GM12878 (cell line): ENCODE measurements at regions not wholly inside any gene's neighbourhood (a gene's known extent, or its start where the extent isn't known, plus 50 kb on each side); places are given as distances from the start of the nearest gene placed in this dataset.

Experiments used
- ATAC-seq: fragments of 200-7000 bp; cut with Tn5 transposase; 3 replicates; pipeline ENCODE4 v1.9.1; 2020; ENCODE audit warnings: mild to moderate bottlenecking, moderate library complexity
- BruUV-seq: library from RNA; stranded (reverse); fragments of 400-500 nt; replicated peaks from 2 replicates; lab custom pipeline; 2021; lab: Mats Ljungman, UMichigan
- CTCF ChIA-PET: fragments of 300-600 bp; sonication (Branson Sonifier 250); formaldehyde crosslinking; extraction: SDS; loops from one replicate; lab custom pipeline; 2021; ENCODE audit warnings: inconsistent platforms; lab: Yijun Ruan, JAX
- POLR2A ChIA-PET: fragments of 350-600 bp; formaldehyde crosslinking; extraction: SDS; loops from one replicate; lab custom pipeline; 2021; ENCODE audit warnings: inconsistent platforms; lab: Charles Lee
- RAD21 ChIA-PET: fragments of 300-600 bp; sonication (Branson Sonifier 250); formaldehyde crosslinking; loops from one replicate; lab custom pipeline; 2023; ENCODE audit warnings: antibody characterized with exemption; ENCODE audit not compliant: unreplicated experiment; lab: Charles Lee
- SMC1A ChIA-PET: fragments of 300-600 bp; sonication (Branson Sonifier 250); formaldehyde crosslinking; loops from one replicate; lab custom pipeline; 2023; ENCODE audit not compliant: unreplicated experiment, uncharacterized antibody; lab: Charles Lee
- DNase-seq: peaks from one replicate; pipeline ENCODE4 v3.0.0-alpha.2; 2011; ENCODE audit warnings: low read depth, low spot score
- FAIRE-seq: peaks from 3 replicates; lab custom pipeline; 2011; peaks lifted over from hg19 to GRCh38; lab: Jason Lieb, UNC
- H2AFZ ChIP-seq: 2 replicates; pipeline ENCODE4 v1.6.0; 2011; ENCODE audit warnings: low read depth, low read length, control low read depth; ENCODE audit not compliant: control insufficient read depth
- H3K27ac ChIP-seq: 2 replicates; pipeline ENCODE4 v1.5.1; 2011; ENCODE audit warnings: control low read depth; ENCODE audit not compliant: control insufficient read depth, insufficient read depth
- H3K27me3 ChIP-seq, 2 experiments: replicated peaks in 1 of 2; 2 replicates each; pipeline versions ENCODE4 v1.6.0 to v1.6.1; 2011; ENCODE audit warnings: low read length in 1 of 2; ENCODE audit not compliant: control insufficient read depth in 2 of 2, insufficient read depth in 2 of 2
- H3K36me3 ChIP-seq, 2 experiments: 2 replicates each; pipeline ENCODE4 v1.5.1; 2011; ENCODE audit warnings: low read length in 1 of 2; ENCODE audit not compliant: control insufficient read depth in 2 of 2, insufficient read depth in 2 of 2
- H3K4me1 ChIP-seq: 2 replicates; pipeline ENCODE4 v1.6.1; 2011; ENCODE audit warnings: mild to moderate bottlenecking, low read length, moderate library complexity, mixed read lengths; ENCODE audit not compliant: control insufficient read depth, insufficient read depth
- H3K4me2 ChIP-seq: 2 replicates; pipeline ENCODE4 v1.6.0; 2011; ENCODE audit warnings: control low read depth; ENCODE audit not compliant: control insufficient read depth, insufficient read depth
- H3K4me3 ChIP-seq: fragments of 200-600 bp; sonication (generic); 2 replicates; pipeline ENCODE4 v1.5.1; 2016
- H3K79me2 ChIP-seq: 2 replicates; pipeline ENCODE4 v1.6.0; 2011; ENCODE audit warnings: low read length; ENCODE audit not compliant: control insufficient read depth, insufficient read depth
- H3K9ac ChIP-seq: 2 replicates; pipeline ENCODE4 v1.8.0; 2011; ENCODE audit warnings: low read length, control low read depth, mixed read lengths; ENCODE audit not compliant: control insufficient read depth, insufficient read depth
- H3K9me3 ChIP-seq: replicated peaks from 3 replicates; pipeline ENCODE4 v1.5.1; 2011; ENCODE audit warnings: mild to moderate bottlenecking, low read length; ENCODE audit not compliant: control insufficient read depth, insufficient read depth
- H4K20me1 ChIP-seq: 2 replicates; pipeline ENCODE4 v1.6.0; 2011; ENCODE audit not compliant: control insufficient read depth, insufficient read depth
- CREB1 ChIP-seq: IDR thresholded peaks from 2 replicates; pipeline ENCODE4 v1.6.1; 2012; ENCODE audit warnings: low read depth, mild to moderate bottlenecking, inconsistent platforms
- HDAC2 ChIP-seq: fragments of 200-600 bp; sonication (generic); IDR thresholded peaks from 2 replicates; pipeline ENCODE4 v1.6.1; 2017
- SREBF2 ChIP-seq: IDR thresholded peaks from 2 replicates; pipeline ENCODE4 v1.6.1; 2012; ENCODE audit warnings: mild to moderate bottlenecking, low read length
- YBX1 ChIP-seq: fragments of 450-650 bp; IDR thresholded peaks from 2 replicates; pipeline ENCODE4 v1.6.1; 2016; ENCODE audit warnings: antibody characterized with exemption
- ZNF24 ChIP-seq: fragments of 450-650 bp; IDR thresholded peaks from 2 replicates; pipeline ENCODE4 v1.6.1; 2017; ENCODE audit warnings: antibody characterized with exemption, mild to moderate bottlenecking
- WGBS: methylation state at CpG from one replicate; pipeline ENCODE4 v1.1.6; 2016; ENCODE audit warnings: low lambda C conversion rate; ENCODE audit not compliant: insufficient replicate concordance, insufficient coverage; ENCODE audit errors: missing lambda C conversion rate; 5-methylcytosine and 5-hydroxymethylcytosine counted together
- in situ Hi-C: fragments of 300-500 bp; cut with MboI; formaldehyde crosslinking; loops from 9 replicates; pipeline ENCODE4 v1.14.3; 2018; ENCODE audit warnings: mixed read lengths
- intact Hi-C: fragments of 100-400 bp; cut with micrococcal nuclease; formaldehyde crosslinking; loops from one replicate; pipeline ENCODE4 v1.14.2; 2022; ENCODE audit not compliant: unreplicated experiment
- TF ChIP-seq, protein P1 (sequence below): fragments of 450-650 bp; IDR thresholded peaks from 2 replicates; pipeline ENCODE4 v1.6.1; 2017; ENCODE audit warnings: mild to moderate bottlenecking, moderate library complexity
- TF ChIP-seq, protein P2 (sequence below): IDR thresholded peaks from 2 replicates; pipeline ENCODE4 v1.6.1; 2012; ENCODE audit warnings: mild to moderate bottlenecking, low read depth, low read length

- SMC1A ChIA-PET, result interaction anchor here (1.4 kb wide), 1 partner anchor 32 kb away, joined by 3 read pairs; no protein-coding TSS in a partner anchor
- POLR2A ChIA-PET, result no interaction called here
- 18% methylated on average over 6 of the region's 6 CpGs for WGBS
- Histone ChIP-seq H3K36me3 (no peaks in the 10 kb centered on the region), H3K4me1 (no peaks in the 10 kb centered on the region), H3K4me3 (no peak overlapping the region), H3K9ac (no peak overlapping the region), H2AFZ (no peak overlapping the region), H3K27me3 (no peaks in the 10 kb centered on the region), H3K4me2 (no peak overlapping the region), H3K9me3 (no peaks in the 10 kb centered on the region), H4K20me1 (no peaks in the 10 kb centered on the region)
- in situ Hi-C loops (no loop called here), intact Hi-C loops (loop anchor here (10.0 kb wide), 1 partner anchor 130 kb away; no protein-coding TSS in a partner anchor)
- DNase-seq (no peak), ATAC-seq (no peak)
- no TSS peak for BruUV-seq
- RAD21 ChIA-PET, result no interaction called here
- CTCF ChIA-PET, result interaction anchor here (0.7 kb wide), 1 partner anchor 50 kb away, joined by 3 read pairs; no protein-coding TSS in a partner anchor
- TF ChIP-seq CREB1 (no peak), ZNF24 (no peak), SREBF2 (no peak), YBX1 (no peak), HDAC2 (no peak)
- TF ChIP-seq, protein P1, sequence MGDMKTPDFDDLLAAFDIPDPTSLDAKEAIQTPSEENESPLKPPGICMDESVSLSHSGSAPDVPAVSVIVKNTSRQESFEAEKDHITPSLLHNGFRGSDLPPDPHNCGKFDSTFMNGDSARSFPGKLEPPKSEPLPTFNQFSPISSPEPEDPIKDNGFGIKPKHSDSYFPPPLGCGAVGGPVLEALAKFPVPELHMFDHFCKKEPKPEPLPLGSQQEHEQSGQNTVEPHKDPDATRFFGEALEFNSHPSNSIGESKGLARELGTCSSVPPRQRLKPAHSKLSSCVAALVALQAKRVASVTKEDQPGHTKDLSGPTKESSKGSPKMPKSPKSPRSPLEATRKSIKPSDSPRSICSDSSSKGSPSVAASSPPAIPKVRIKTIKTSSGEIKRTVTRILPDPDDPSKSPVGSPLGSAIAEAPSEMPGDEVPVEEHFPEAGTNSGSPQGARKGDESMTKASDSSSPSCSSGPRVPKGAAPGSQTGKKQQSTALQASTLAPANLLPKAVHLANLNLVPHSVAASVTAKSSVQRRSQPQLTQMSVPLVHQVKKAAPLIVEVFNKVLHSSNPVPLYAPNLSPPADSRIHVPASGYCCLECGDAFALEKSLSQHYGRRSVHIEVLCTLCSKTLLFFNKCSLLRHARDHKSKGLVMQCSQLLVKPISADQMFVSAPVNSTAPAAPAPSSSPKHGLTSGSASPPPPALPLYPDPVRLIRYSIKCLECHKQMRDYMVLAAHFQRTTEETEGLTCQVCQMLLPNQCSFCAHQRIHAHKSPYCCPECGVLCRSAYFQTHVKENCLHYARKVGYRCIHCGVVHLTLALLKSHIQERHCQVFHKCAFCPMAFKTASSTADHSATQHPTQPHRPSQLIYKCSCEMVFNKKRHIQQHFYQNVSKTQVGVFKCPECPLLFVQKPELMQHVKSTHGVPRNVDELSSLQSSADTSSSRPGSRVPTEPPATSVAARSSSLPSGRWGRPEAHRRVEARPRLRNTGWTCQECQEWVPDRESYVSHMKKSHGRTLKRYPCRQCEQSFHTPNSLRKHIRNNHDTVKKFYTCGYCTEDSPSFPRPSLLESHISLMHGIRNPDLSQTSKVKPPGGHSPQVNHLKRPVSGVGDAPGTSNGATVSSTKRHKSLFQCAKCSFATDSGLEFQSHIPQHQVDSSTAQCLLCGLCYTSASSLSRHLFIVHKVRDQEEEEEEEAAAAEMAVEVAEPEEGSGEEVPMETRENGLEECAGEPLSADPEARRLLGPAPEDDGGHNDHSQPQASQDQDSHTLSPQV, result no peak
- TF ChIP-seq, protein P2, sequence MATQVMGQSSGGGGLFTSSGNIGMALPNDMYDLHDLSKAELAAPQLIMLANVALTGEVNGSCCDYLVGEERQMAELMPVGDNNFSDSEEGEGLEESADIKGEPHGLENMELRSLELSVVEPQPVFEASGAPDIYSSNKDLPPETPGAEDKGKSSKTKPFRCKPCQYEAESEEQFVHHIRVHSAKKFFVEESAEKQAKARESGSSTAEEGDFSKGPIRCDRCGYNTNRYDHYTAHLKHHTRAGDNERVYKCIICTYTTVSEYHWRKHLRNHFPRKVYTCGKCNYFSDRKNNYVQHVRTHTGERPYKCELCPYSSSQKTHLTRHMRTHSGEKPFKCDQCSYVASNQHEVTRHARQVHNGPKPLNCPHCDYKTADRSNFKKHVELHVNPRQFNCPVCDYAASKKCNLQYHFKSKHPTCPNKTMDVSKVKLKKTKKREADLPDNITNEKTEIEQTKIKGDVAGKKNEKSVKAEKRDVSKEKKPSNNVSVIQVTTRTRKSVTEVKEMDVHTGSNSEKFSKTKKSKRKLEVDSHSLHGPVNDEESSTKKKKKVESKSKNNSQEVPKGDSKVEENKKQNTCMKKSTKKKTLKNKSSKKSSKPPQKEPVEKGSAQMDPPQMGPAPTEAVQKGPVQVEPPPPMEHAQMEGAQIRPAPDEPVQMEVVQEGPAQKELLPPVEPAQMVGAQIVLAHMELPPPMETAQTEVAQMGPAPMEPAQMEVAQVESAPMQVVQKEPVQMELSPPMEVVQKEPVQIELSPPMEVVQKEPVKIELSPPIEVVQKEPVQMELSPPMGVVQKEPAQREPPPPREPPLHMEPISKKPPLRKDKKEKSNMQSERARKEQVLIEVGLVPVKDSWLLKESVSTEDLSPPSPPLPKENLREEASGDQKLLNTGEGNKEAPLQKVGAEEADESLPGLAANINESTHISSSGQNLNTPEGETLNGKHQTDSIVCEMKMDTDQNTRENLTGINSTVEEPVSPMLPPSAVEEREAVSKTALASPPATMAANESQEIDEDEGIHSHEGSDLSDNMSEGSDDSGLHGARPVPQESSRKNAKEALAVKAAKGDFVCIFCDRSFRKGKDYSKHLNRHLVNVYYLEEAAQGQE, result no peak
- TF ChIP-seq, all 136 proteins: peak for 0
- FAIRE-seq, result no peak
- Histone ChIP-seq H3K79me2 (no peaks in the 10 kb centered on the region), H3K27ac (no peak overlapping the region)
These were observed 70.2 kb upstream of the MAGEB2 start for GRCh38 chrX:30144971-30145731.
